ENCODE measurements at regions not wholly inside any gene's neighbourhood (a gene's known extent, or its start where the extent isn't known, plus 50 kb on each side); places are given as distances from the start of the nearest gene placed in this dataset.

- TF ChIP-seq, protein P1, sequence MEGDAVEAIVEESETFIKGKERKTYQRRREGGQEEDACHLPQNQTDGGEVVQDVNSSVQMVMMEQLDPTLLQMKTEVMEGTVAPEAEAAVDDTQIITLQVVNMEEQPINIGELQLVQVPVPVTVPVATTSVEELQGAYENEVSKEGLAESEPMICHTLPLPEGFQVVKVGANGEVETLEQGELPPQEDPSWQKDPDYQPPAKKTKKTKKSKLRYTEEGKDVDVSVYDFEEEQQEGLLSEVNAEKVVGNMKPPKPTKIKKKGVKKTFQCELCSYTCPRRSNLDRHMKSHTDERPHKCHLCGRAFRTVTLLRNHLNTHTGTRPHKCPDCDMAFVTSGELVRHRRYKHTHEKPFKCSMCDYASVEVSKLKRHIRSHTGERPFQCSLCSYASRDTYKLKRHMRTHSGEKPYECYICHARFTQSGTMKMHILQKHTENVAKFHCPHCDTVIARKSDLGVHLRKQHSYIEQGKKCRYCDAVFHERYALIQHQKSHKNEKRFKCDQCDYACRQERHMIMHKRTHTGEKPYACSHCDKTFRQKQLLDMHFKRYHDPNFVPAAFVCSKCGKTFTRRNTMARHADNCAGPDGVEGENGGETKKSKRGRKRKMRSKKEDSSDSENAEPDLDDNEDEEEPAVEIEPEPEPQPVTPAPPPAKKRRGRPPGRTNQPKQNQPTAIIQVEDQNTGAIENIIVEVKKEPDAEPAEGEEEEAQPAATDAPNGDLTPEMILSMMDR (IDR thresholded peaks at IDR 0.05; ENCODE audit: low read depth, low read length), result no peak
- no peak for TF ChIP-seq EZH2phosphoT487 (IDR thresholded peaks at IDR 0.05; ENCODE audit: low read depth)
These were observed 293.7 kb downstream of the POU4F1 start for GRCh38 chr13:78309497-78310180.
